A172 (cell line): ENCODE measurements at regions not wholly inside any gene's neighbourhood (a gene's known extent, or its start where the extent isn't known, plus 50 kb on each side); places are given as distances from the start of the nearest gene placed in this dataset.
A peak's percentile ranks its signal among the peaks of the same experiment; 100 is the strongest.
"Not testable (repeated sequence)": the region's sequence is repeated elsewhere in the genome, so short reads cannot be mapped to it uniquely, and the experiment has no call there.

ENCODE experiments used
- DNase-seq: peaks from one replicate; pipeline ENCODE4 v3.0.0-alpha.2; 2015; ENCODE audit warnings: low spot score

GRCh38 chr15:39417366-39418134, 163.3 kb upstream of the THBS1 start:
- no peak for DNase-seq

- no peak for DNase-seq
Measured at GRCh38 chr15:39419651-39420050, 161.2 kb upstream of the THBS1 start.

- DNase-seq = not testable (repeated sequence)
Measured at GRCh38 chr15:39420123-39420852, 160.6 kb upstream of the THBS1 start.

GRCh38 chr15:39420853-39421192, 160.1 kb upstream of the THBS1 start:
- DNase-seq = not testable (repeated sequence)

GRCh38 chr15:39426552-39427532, 154.0 kb upstream of the THBS1 start:
- peak; percentile 72 for DNase-seq

- DNase-seq = no peak
Measured at GRCh38 chr15:39427705-39428104, 153.2 kb upstream of the THBS1 start.

GRCh38 chr15:39429898-39430357, 151.0 kb upstream of the THBS1 start:
- DNase-seq = peak; percentile 74

GRCh38 chr15:39430389-39430788, 150.5 kb upstream of the THBS1 start:
- no peak for DNase-seq

- DNase-seq = no peak
Measured at GRCh38 chr15:39431376-39431775, 149.5 kb upstream of the THBS1 start.

- DNase-seq = no peak
Measured at GRCh38 chr15:39432026-39432425, 148.9 kb upstream of the THBS1 start.

GRCh38 chr15:39432912-39433348, 147.9 kb upstream of the THBS1 start:
- DNase-seq = no peak

- no peak for DNase-seq
Measured at GRCh38 chr15:39433376-39433775, 147.5 kb upstream of the THBS1 start.

- DNase-seq = no peak
Measured at GRCh38 chr15:39434163-39434562, 146.7 kb upstream of the THBS1 start.

- no peak for DNase-seq
Measured at GRCh38 chr15:39434751-39435238, 146.1 kb upstream of the THBS1 start.

GRCh38 chr15:39435244-39435643, 145.6 kb upstream of the THBS1 start:
- no peak for DNase-seq

- DNase-seq = no peak
Measured at GRCh38 chr15:39438260-39438659, 142.6 kb upstream of the THBS1 start.

GRCh38 chr15:39438799-39439592, 141.9 kb upstream of the THBS1 start:
- DNase-seq = no peak

- DNase-seq = no peak
Measured at GRCh38 chr15:39442898-39443297, 138.0 kb upstream of the THBS1 start.

- DNase-seq = no peak
Measured at GRCh38 chr15:39443659-39444219, 137.1 kb upstream of the THBS1 start.

- no peak for DNase-seq
Measured at GRCh38 chr15:39444735-39445470, 136.0 kb upstream of the THBS1 start.
